IMR-90 (cell line): ENCODE measurements at regions not wholly inside any gene's neighbourhood (a gene's known extent, or its start where the extent isn't known, plus 50 kb on each side); places are given as distances from the start of the nearest gene placed in this dataset.

Experiments used
- BHLHE40 ChIP-seq: fragments of 150-350 bp; IDR thresholded peaks from 2 replicates; pipeline ENCODE4 v1.6.1; 2016; ENCODE audit warnings: mild to moderate bottlenecking, low read depth, low read length
- CEBPB ChIP-seq: IDR thresholded peaks from 2 replicates; pipeline ENCODE4 v1.6.1; 2012; ENCODE audit warnings: low read depth, low read length, improper control_type of control experiment
- FOS ChIP-seq: fragments of 150-350 bp; IDR thresholded peaks from 2 replicates; pipeline ENCODE4 v1.6.1; 2016; ENCODE audit warnings: low read depth, low read length
- MAFK ChIP-seq: IDR thresholded peaks from 2 replicates; pipeline ENCODE4 v1.6.1; 2012; ENCODE audit warnings: low read depth, low read length, improper control_type of control experiment
- MAZ ChIP-seq: IDR thresholded peaks from 2 replicates; pipeline ENCODE4 v1.6.1; 2012; ENCODE audit warnings: low read depth, mild to moderate bottlenecking, low read length, improper control_type of control experiment, moderate library complexity, borderline replicate concordance
- MXI1 ChIP-seq: IDR thresholded peaks from 2 replicates; pipeline ENCODE4 v1.6.1; 2012; ENCODE audit warnings: low read depth, mild to moderate bottlenecking, low read length, moderate library complexity, borderline replicate concordance
- NFE2L2 ChIP-seq: fragments of 150-350 bp; IDR thresholded peaks from 2 replicates; pipeline ENCODE4 v1.6.1; 2016; ENCODE audit warnings: low read depth, mild to moderate bottlenecking, low read length
- POLR2A ChIP-seq: IDR thresholded peaks from 2 replicates; pipeline ENCODE4 v1.6.1; 2012; ENCODE audit warnings: mild to moderate bottlenecking, low read depth, low read length
- RAD21 ChIP-seq: IDR thresholded peaks from 2 replicates; pipeline ENCODE4 v1.6.1; 2012; ENCODE audit warnings: low read length, improper control_type of control experiment
- RCOR1 ChIP-seq: IDR thresholded peaks from 2 replicates; pipeline ENCODE4 v1.6.1; 2012; ENCODE audit warnings: mild to moderate bottlenecking, low read length, improper control_type of control experiment; ENCODE audit not compliant: insufficient replicate concordance
- RFX5 ChIP-seq: IDR thresholded peaks from 2 replicates; pipeline ENCODE4 v1.8.0; 2012; ENCODE audit warnings: low read depth, mild to moderate bottlenecking, low read length, moderate library complexity
- SMC3 ChIP-seq: fragments of 150-350 bp; IDR thresholded peaks from 2 replicates; pipeline ENCODE4 v1.6.1; 2016; ENCODE audit warnings: low read depth, mild to moderate bottlenecking, antibody characterized with exemption, low read length, moderate library complexity
- TF ChIP-seq, protein P1 (sequence below): conservative IDR thresholded peaks from 2 replicates; pipeline ENCODE4 v1.5.1; 2012; ENCODE audit warnings: mild to moderate bottlenecking, low read depth, low read length, improper control_type of control experiment
- TF ChIP-seq, protein P2 (sequence below): fragments of 150-350 bp; IDR thresholded peaks from 2 replicates; pipeline ENCODE4 v1.6.1; 2017; ENCODE audit warnings: mild to moderate bottlenecking, antibody characterized with exemption, low read length, low read depth

DNA sequence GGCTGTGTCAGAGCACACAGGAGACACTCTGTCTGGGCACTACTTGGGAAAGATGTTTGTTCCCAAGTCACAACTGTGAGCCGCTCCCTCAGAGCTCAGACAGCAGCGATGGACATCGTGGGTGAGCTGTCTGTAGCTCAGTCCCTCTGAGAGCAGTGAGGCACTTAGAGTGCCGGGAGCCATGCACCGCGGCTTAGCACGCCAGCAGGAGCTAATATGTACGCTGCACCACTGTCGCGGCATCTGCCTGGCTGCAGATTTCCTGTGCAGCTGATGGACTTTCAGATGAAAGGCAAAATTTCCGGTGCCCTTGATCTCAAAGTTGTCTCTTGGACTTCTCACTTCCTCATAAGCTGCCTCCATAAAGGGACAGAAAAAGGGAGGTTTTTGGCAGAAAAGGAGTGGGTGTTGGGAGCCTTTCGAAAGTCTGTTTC lies 92.8 kb upstream of the ZNF469 start:
- no peak for TF ChIP-seq SMC3
- TF ChIP-seq POLR2A: no peak
- TF ChIP-seq RFX5: no peak
- TF ChIP-seq, protein P1, sequence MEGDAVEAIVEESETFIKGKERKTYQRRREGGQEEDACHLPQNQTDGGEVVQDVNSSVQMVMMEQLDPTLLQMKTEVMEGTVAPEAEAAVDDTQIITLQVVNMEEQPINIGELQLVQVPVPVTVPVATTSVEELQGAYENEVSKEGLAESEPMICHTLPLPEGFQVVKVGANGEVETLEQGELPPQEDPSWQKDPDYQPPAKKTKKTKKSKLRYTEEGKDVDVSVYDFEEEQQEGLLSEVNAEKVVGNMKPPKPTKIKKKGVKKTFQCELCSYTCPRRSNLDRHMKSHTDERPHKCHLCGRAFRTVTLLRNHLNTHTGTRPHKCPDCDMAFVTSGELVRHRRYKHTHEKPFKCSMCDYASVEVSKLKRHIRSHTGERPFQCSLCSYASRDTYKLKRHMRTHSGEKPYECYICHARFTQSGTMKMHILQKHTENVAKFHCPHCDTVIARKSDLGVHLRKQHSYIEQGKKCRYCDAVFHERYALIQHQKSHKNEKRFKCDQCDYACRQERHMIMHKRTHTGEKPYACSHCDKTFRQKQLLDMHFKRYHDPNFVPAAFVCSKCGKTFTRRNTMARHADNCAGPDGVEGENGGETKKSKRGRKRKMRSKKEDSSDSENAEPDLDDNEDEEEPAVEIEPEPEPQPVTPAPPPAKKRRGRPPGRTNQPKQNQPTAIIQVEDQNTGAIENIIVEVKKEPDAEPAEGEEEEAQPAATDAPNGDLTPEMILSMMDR: no peak
- no peak for TF ChIP-seq MXI1
- TF ChIP-seq RAD21: no peak
- no peak for TF ChIP-seq MAZ
- TF ChIP-seq, protein P2, sequence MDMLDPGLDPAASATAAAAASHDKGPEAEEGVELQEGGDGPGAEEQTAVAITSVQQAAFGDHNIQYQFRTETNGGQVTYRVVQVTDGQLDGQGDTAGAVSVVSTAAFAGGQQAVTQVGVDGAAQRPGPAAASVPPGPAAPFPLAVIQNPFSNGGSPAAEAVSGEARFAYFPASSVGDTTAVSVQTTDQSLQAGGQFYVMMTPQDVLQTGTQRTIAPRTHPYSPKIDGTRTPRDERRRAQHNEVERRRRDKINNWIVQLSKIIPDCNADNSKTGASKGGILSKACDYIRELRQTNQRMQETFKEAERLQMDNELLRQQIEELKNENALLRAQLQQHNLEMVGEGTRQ: no peak
- TF ChIP-seq BHLHE40: no peak
- TF ChIP-seq NFE2L2: no peak
- TF ChIP-seq MAFK: no peak
- TF ChIP-seq CEBPB: no peak
- TF ChIP-seq RCOR1: no peak
- TF ChIP-seq FOS: no peak
